Gastrocnemius medialis (tissue), 4 donors: ENCODE measurements at regions not wholly inside any gene's neighbourhood (a gene's known extent, or its start where the extent isn't known, plus 50 kb on each side); places are given as distances from the start of the nearest gene placed in this dataset.

Experiments
- CTCF ChIP-seq, 5 experiments: fragments of 450-650 bp in 3 of 5; fragments of 200-600 bp in 2 of 5; sonication (generic) in 2 of 5; IDR thresholded peaks in 4 of 5; conservative IDR thresholded peaks in 1 of 5; 1 replicate in 4 of 5; 2 replicates in 1 of 5; pipeline ENCODE4 v1.5.1; 2016 to 2019; ENCODE audit warnings: antibody characterized with exemption in 5 of 5, mild to moderate bottlenecking in 3 of 5, moderate library complexity in 3 of 5
- POLR2A ChIP-seq, 2 donors: fragments of 450-650 bp; IDR thresholded peaks; one replicate each; pipeline ENCODE4 v1.6.1; 2017; ENCODE audit warnings: antibody characterized with exemption in 2 of 2, mild to moderate bottlenecking in 2 of 2, moderate library complexity in 2 of 2

GRCh38 chr22:49349181-49349835 is 478.4 kb downstream of the BRD1 start:
- TF ChIP-seq POLR2A (IDR thresholded peaks at IDR 0.05) (no peak), CTCF (IDR thresholded peaks at IDR 0.05 in 4 of 5, conservative IDR thresholded peaks at IDR 0.05 in 1 of 5) (no peak)
